Stomach (tissue), 8 donors: ENCODE measurements at regions not wholly inside any gene's neighbourhood (a gene's known extent, or its start where the extent isn't known, plus 50 kb on each side); places are given as distances from the start of the nearest gene placed in this dataset.

ENCODE experiments used
- DNase-seq, 2 donors: peaks; one replicate each; pipeline versions ENCODE4 v3.0.0 to v3.0.0-alpha.2; 2013 to 2019
- H3K27ac ChIP-seq, 5 donors: fragments of 200-600 bp in 4 of 5; sonication (generic) in 4 of 5; one replicate each; pipeline ENCODE4 v1.5.1; 2013 to 2019; ENCODE audit warnings: mild to moderate bottlenecking in 1 of 5, moderate library complexity in 1 of 5
- H3K27me3 ChIP-seq, 3 donors: fragments of 200-600 bp; sonication (generic); one replicate each; pipeline ENCODE4 v1.5.1; 2017 to 2019; ENCODE audit warnings: mixed run types in 1 of 3
- H3K36me3 ChIP-seq, 4 donors: fragments of 200-600 bp; sonication (generic); 1 replicate in 3 of 4; 2 replicates in 1 of 4; pipeline ENCODE4 v1.5.1; 2016 to 2019
- H3K4me1 ChIP-seq, 4 donors: fragments of 200-600 bp; sonication (generic); one replicate each; pipeline ENCODE4 v1.5.1; 2016 to 2019
- H3K4me3 ChIP-seq, 4 donors: fragments of 200-600 bp; sonication (generic) in 3 of 4; one replicate each; pipeline ENCODE4 v1.5.1; 2016 to 2019; ENCODE audit warnings: mild to moderate bottlenecking in 1 of 4
- H3K9me3 ChIP-seq, 4 donors: fragments of 200-600 bp; sonication (generic); one replicate each; pipeline ENCODE4 v1.5.1; 2016 to 2019
- EP300 ChIP-seq: sonication (generic); formaldehyde crosslinking; IDR thresholded peaks from one replicate; pipeline ENCODE4 v1.6.1; 2017; ENCODE audit warnings: antibody characterized with exemption
- POLR2A ChIP-seq, 4 donors: fragments of 450-650 bp; IDR thresholded peaks; one replicate each; pipeline ENCODE4 v1.6.1; 2016; ENCODE audit warnings: antibody characterized with exemption in 4 of 4, control low read depth in 2 of 4, mild to moderate bottlenecking in 1 of 4, moderate library complexity in 1 of 4
- POLR2AphosphoS5 ChIP-seq, 3 donors: sonication (generic); formaldehyde crosslinking; IDR thresholded peaks; one replicate each; pipeline ENCODE4 v1.6.1; 2016; ENCODE audit warnings: antibody characterized with exemption in 3 of 3
- WGBS, 5 donors: extraction: QIAGEN DNeasy Blood & Tissue Kit in 3 of 5; methylation state at CpG; one replicate each; pipeline versions ENCODE4 v1.1.5 to v1.1.7; 2013 to 2018; 5-methylcytosine and 5-hydroxymethylcytosine counted together
- intact Hi-C: fragments of 100-400 bp; cut with DNase I; formaldehyde crosslinking; loops from one replicate; pipeline ENCODE4 v1.15.1; 2023; ENCODE audit warnings: low total_unique reads
- TF ChIP-seq, protein P1 (sequence below), 7 experiments: fragments of 450-650 bp in 4 of 7; fragments of 200-600 bp in 3 of 7; sonication (generic) in 3 of 7; IDR thresholded peaks; one replicate each; pipeline ENCODE4 v1.5.1; 2016 to 2019; ENCODE audit warnings: antibody characterized with exemption in 7 of 7, control low read depth in 2 of 7, mild to moderate bottlenecking in 1 of 7
- donor health status: healthy with polysubstance abuse.
- donor health status: Bipolar disorder and iron deficiency.
- donor health status: healthy.

DNA sequence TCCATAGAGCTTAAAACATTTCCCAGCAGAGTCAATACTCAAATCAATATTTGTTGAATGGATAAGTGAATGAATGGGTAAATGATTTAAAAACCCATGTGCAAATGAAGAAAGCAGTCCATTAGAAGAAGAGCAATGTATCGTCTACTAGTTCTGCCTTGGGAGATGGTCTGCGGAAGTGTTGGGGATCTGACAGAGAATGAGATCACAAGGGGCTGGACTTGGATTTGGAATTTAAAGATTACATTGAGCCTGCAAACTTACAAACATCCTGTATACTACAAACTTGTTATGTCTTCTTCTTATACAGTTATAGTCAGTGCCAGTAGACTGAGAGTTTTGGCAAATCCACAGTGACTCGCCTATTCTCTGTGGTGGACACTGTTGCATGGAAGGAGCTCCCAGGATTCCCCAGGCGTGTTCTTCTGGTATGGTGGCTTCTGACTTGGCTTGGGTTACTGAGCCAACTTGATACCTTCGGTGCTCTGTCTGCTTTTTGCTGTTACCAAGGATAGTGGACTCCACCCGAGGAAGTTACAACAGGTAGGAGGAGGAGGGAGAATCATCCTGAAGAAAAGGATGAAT lies 163.3 kb upstream of the SERPINE2 start:
- Histone ChIP-seq H3K4me1 (no peaks in the 10 kb centered on the region), H3K36me3 (no peaks in the 10 kb centered on the region), H3K9me3 (no peaks in the 10 kb centered on the region), H3K27ac (no peak overlapping the region), H3K4me3 (no peak overlapping the region), H3K27me3 (no peaks in the 10 kb centered on the region)
- 79 to 86% (median 82%) methylated on average over 6 of the region's 6 CpGs for WGBS, 5 donors
- peak in 1 of 2 donors; percentile 66 for DNase-seq
- intact Hi-C loops = no loop called here
- TF ChIP-seq POLR2A (IDR thresholded peaks at IDR 0.05) = no peak
- no peak for TF ChIP-seq POLR2AphosphoS5 (IDR thresholded peaks at IDR 0.05)
- TF ChIP-seq, protein P1, sequence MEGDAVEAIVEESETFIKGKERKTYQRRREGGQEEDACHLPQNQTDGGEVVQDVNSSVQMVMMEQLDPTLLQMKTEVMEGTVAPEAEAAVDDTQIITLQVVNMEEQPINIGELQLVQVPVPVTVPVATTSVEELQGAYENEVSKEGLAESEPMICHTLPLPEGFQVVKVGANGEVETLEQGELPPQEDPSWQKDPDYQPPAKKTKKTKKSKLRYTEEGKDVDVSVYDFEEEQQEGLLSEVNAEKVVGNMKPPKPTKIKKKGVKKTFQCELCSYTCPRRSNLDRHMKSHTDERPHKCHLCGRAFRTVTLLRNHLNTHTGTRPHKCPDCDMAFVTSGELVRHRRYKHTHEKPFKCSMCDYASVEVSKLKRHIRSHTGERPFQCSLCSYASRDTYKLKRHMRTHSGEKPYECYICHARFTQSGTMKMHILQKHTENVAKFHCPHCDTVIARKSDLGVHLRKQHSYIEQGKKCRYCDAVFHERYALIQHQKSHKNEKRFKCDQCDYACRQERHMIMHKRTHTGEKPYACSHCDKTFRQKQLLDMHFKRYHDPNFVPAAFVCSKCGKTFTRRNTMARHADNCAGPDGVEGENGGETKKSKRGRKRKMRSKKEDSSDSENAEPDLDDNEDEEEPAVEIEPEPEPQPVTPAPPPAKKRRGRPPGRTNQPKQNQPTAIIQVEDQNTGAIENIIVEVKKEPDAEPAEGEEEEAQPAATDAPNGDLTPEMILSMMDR (IDR thresholded peaks at IDR 0.05) = no peak
- TF ChIP-seq EP300 = no peak

DNA sequence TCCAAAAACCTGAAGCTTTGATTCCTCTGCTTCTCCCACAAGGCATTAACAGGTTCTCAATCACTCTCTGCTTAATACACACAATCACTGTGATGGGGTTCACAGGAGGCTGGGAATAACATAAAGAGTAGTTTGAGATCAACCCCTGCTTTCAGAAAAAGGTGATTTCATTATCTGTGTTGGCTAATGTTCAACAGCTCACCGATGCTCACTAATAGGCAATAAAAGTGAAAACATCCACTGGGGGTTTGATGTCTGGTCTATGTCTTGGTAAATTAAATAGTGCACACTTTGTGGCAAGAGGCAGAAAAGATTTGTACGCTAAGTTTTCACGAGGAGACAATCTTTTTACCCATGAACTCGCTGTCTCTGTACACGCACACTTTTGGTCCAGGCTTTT lies 159.3 kb upstream of the SERPINE2 start:
- TF ChIP-seq POLR2AphosphoS5 (IDR thresholded peaks at IDR 0.05) (no peak), EP300 (no peak), POLR2A (IDR thresholded peaks at IDR 0.05) (no peak)
- TF ChIP-seq, protein P1 (IDR thresholded peaks at IDR 0.05) = no peak
- 77 to 84% (median 81%) methylated on average over 5 of the region's 5 CpGs for WGBS, 5 donors
- DNase-seq = no peak
- no peak overlapping the region for H3K27ac ChIP-seq
- no peak overlapping the region for H3K4me3 ChIP-seq
- H3K4me1 ChIP-seq = no peaks in the 10 kb centered on the region
- intact Hi-C loops = no loop called here
- H3K9me3 ChIP-seq = peaks cover 0 to under 1% (median 0%) of the 10 kb centered on the region in 4 donors
- no peaks in the 10 kb centered on the region for H3K36me3 ChIP-seq
- H3K27me3 ChIP-seq = peaks cover 0 to 2% (median 0%) of the 10 kb centered on the region in 3 donors

DNA sequence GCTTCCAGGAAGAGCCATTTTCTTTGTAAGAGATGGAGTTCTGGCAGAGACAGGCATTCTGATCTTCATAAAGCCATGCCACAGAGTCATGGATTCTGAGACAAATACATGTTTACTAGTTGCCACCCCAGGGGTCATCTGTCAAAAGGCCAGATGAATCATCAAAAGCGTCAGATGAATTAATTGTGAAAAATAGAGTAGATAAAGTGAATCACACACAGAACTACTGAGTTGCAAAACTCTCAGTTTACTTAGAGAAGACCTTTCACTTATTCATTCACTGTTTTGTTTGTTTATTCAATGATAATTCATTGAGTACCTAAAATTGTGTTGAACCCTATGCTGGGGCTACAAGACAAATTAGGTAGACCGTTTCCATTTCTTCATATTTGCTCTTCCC lies 157.7 kb upstream of the SERPINE2 start:
- Histone ChIP-seq H3K4me1 (no peaks in the 10 kb centered on the region), H3K36me3 (no peaks in the 10 kb centered on the region), H3K9me3 (peaks cover 0 to 5% (median 0%) of the 10 kb centered on the region in 4 donors), H3K27me3 (peaks cover 0 to 4% (median 0%) of the 10 kb centered on the region in 3 donors), H3K4me3 (no peak overlapping the region), H3K27ac (no peak overlapping the region)
- intact Hi-C loops = no loop called here
- TF ChIP-seq, protein P1 (IDR thresholded peaks at IDR 0.05) = no peak
- TF ChIP-seq POLR2AphosphoS5 (IDR thresholded peaks at IDR 0.05) (no peak), EP300 (no peak), POLR2A (IDR thresholded peaks at IDR 0.05) (no peak)
- 36 to 61% (median 53%) methylated on average over 2 of the region's 2 CpGs for WGBS, 5 donors
- no peak for DNase-seq

DNA sequence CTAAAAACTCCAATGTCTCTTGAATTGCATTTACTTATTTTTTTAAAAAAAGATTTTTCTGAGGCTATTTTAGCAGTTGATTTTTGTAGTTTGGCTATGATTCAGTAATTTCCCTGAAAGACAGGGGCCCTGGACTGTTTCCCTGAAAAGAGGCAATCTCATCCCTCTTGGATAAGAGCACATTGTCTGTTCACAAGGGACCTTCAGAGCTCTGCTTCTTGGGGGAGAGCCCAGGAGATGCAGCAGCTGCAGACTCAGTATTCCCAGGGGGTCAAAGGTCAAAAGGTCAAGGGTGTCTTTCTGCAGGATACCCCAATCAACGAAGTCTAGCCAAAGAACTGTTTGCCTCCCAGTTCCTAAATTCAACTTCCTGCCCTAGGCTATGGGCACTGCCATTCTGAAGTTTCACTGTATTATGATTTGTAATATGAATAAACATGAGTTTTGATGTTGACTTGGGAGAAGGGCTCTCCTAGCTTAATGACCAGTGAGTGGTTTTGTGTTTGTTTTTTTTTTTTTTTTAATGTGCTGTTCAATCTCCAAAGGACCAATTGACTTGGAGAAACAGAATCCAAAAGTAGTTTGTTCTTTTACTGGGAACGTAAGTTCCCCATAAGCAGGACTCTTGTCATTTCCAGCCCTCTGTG lies 157.0 kb upstream of the SERPINE2 start:
- Histone ChIP-seq H3K4me1 (no peaks in the 10 kb centered on the region), H3K36me3 (no peaks in the 10 kb centered on the region), H3K4me3 (no peak overlapping the region), H3K27ac (peak overlapping the region in 1 of 5 donors; percentile 22), H3K9me3 (peaks cover 0 to 5% (median 0%) of the 10 kb centered on the region in 4 donors), H3K27me3 (peaks cover 0 to 4% (median 0%) of the 10 kb centered on the region in 3 donors)
- DNase-seq = peak in 1 of 2 donors; percentile 81
- 50 to 67% (median 58%) methylated on average over 2 of the region's 2 CpGs for WGBS, 5 donors
- intact Hi-C loops = no loop called here
- no peak for TF ChIP-seq POLR2AphosphoS5 (IDR thresholded peaks at IDR 0.05)
- no peak for TF ChIP-seq EP300
- TF ChIP-seq, protein P1 (IDR thresholded peaks at IDR 0.05) = no peak
- TF ChIP-seq POLR2A (IDR thresholded peaks at IDR 0.05) = no peak
